ENCODE measurements at regions not wholly inside any gene's neighbourhood (a gene's known extent, or its start where the extent isn't known, plus 50 kb on each side); places are given as distances from the start of the nearest gene placed in this dataset.

DNA sequence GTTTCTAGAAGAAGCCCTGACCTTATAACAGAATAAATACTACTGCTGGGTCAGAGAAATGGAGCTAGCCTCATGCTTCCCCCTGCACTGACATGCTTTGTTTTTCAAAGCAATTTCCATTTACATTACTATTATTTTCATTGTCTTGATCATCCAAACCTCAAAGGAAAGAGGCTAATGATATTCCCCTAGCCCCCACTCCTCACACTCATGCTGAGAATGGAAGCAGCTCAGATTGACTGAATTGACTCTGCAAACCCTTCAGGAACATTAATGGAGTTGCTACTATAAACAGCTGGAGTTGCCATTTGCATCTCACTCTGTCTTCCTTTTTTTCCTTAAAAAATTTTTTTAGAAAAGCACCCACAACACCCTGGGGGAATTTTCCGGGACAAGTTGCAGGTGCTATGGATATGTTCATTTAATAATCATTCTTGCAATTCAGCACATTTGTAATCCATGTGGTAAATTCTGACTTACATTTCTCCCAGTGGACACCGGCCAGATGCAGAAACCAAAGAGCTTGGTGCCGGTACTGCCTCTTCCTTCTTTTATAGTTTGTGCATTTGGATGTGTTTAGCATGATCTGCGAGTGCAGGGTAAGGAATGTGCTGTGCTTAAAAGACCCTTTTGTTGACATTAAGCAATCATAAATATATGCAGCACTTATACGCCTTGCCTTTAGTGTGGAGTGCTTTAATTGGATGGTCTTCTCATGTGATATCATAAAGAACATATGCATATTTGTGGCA, 103.3 kb upstream of the OSR1 start:
- no peak overlapping the region for H3K27ac ChIP-seq

DNA sequence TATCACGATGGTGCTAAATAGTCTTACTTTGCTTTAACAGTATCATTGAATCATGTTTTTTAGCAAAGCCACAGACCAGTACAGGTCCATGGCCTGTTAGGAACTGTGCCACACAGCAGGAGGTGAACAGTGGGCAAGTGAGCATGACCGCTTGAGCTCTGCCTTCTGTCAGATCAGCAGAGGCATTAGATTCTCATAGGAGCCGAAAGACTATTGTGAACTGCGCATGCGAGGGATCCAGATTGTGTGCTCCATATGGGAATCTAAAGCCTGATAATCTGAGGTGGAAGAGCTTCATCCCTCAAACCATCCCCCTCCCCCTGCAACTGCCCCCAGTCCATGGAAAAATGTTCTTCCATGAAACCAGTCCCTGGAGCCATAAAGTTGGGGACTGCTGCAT, 102.3 kb upstream of the OSR1 start:
- no peak overlapping the region for H3K27ac ChIP-seq
- no peak for TF ChIP-seq ZFX (IDR thresholded peaks at IDR 0.05)
- TF ChIP-seq, protein P1, sequence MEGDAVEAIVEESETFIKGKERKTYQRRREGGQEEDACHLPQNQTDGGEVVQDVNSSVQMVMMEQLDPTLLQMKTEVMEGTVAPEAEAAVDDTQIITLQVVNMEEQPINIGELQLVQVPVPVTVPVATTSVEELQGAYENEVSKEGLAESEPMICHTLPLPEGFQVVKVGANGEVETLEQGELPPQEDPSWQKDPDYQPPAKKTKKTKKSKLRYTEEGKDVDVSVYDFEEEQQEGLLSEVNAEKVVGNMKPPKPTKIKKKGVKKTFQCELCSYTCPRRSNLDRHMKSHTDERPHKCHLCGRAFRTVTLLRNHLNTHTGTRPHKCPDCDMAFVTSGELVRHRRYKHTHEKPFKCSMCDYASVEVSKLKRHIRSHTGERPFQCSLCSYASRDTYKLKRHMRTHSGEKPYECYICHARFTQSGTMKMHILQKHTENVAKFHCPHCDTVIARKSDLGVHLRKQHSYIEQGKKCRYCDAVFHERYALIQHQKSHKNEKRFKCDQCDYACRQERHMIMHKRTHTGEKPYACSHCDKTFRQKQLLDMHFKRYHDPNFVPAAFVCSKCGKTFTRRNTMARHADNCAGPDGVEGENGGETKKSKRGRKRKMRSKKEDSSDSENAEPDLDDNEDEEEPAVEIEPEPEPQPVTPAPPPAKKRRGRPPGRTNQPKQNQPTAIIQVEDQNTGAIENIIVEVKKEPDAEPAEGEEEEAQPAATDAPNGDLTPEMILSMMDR (conservative IDR thresholded peaks at IDR 0.05), result no peak

More for the DNA sequence above, 103.3 kb upstream of the OSR1 start:
- TF ChIP-seq, protein P1 (conservative IDR thresholded peaks at IDR 0.05), result no peak
- no peak for TF ChIP-seq ZFX (IDR thresholded peaks at IDR 0.05)

DNA sequence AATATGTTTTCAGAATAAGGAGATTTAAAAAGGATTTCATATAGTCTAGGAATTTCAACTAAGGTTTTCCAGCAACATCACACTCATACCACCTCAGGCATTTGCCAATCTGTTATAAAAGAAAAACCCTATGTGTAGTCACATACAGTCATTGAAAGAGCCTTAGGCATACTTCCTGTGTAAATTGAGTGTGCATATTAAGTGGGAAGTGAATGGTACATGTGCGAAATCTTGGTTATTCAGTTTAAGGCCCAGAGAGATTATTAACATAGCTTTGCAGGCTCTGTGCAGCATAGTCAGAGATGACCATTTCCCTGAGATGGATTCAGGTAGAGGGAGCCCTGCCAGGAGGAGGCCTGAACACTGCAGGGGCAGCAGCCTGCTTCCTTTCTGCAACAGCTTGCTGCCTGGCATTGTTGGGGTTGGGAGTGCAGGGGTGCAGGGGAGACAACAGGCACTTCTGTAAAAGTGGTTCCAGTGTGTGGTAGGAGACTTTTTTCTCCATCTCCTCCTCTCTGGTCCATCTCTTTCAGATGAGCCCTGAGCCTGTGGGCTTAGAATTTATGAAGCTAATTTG, 100.1 kb upstream of the OSR1 start:
- TF ChIP-seq, protein P1 (conservative IDR thresholded peaks at IDR 0.05), result no peak
- no peak for TF ChIP-seq ZFX (IDR thresholded peaks at IDR 0.05)
- no peak overlapping the region for H3K27ac ChIP-seq

DNA sequence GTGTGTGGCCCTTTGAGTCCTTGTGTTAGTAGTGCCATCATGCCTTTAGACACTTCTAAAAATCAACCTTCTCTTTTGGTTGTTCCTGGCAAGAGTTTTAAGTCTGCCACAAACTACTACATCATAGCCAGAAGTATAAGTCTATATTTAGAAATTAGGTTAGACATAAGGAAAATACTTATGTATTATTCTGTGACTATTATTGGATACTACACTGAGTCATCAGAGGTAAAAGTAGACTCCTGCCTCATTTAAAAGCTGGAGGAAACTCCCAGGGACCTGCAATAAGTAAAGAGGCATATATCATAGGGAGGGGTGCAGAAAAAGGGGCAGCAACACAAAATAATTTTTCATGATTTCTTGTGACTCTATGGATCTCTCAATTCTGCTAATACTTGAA, 99.4 kb upstream of the OSR1 start:
- H3K27ac ChIP-seq, result no peak overlapping the region
- TF ChIP-seq, protein P1 (conservative IDR thresholded peaks at IDR 0.05), result no peak
- TF ChIP-seq ZFX (IDR thresholded peaks at IDR 0.05), result no peak

DNA sequence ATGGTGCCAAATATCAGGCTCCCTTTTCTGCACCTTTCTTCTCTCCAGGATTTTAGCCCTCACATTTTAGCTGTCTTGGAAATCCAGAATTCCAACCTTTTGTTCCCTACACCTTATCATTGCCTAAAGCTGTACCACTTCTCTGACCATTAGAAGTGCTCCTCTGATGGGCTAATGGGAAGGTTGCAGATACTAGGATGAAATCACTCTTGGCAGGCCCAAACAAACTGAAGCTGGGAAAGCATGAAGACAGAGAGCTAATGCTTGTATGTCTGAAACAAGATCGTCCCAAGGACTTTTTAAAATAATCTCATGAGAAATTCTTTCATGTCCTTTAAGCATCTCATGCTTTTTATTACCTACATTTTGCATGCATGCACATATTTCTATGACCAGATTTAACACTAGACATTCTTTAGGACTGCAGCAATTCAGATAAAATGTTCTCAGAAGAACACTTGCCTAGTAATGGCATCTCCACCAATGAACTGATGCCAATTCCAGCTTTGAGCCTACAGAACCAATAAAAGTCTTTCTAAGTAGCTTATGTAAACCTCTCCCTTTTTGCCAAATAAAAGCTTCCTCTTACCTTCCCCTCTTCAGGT, 98.4 kb upstream of the OSR1 start:
- H3K27ac ChIP-seq, result no peak overlapping the region
- TF ChIP-seq, protein P1 (conservative IDR thresholded peaks at IDR 0.05), result no peak
- TF ChIP-seq ZFX (IDR thresholded peaks at IDR 0.05), result no peak

DNA sequence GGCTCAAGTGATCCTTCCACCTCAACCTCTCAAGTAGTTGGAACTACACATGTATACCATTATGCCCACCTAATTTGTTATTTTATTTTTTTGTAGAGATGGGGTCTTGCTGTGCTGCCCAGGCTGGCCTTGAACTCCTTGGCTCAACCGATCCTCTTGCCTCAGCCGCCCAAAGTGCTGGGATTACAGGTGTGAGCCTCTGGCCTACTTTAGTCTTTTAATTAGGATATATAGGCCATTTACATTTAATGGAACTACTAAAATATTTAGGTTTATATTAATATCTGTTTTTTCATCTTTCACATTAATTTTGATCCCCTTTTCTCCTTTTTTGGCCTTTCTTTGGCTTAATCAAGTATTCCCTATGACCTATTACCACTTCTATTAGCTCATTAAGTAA, 95.7 kb upstream of the OSR1 start:
- H3K27ac ChIP-seq, result no peak overlapping the region
- TF ChIP-seq, protein P1 (conservative IDR thresholded peaks at IDR 0.05), result no peak

DNA sequence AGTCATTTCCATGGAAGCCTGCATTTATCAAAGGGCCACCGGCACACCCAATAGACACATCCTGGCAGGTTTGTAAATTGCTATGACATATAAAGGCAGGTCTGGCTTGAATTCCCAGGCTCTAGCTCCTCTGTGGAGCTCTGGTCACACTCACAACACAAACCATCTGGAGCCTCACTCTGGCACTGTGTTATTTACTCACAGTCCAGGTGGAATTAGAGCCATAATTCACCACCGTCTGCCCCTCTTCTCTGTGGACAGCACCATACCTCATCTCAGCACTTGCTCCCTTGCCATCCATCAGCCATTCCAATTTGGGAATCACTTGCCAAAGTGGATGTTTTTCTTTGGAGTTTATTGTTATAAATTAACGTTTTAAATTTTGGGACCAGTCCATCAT, 84.3 kb upstream of the OSR1 start:
- no peak for TF ChIP-seq ZFX (IDR thresholded peaks at IDR 0.05)
- H3K27ac ChIP-seq, result no peak overlapping the region

Measured in C4-2B (cell line).